MM.1S (cell line): ENCODE measurements at regions not wholly inside any gene's neighbourhood (a gene's known extent, or its start where the extent isn't known, plus 50 kb on each side); places are given as distances from the start of the nearest gene placed in this dataset.

Experiments used
- DNase-seq: peaks from one replicate; pipeline ENCODE4 v3.0.0-alpha.2; 2015
- H2AFZ ChIP-seq: fragments of 300-600 bp; sonication (generic); 2 replicates; pipeline ENCODE4 v1.6.0; 2016; ENCODE audit warnings: antibody characterized with exemption, low read length
- H3F3A ChIP-seq: fragments of 300-600 bp; sonication (generic); 2 replicates; pipeline ENCODE4 v1.6.1; 2016; ENCODE audit warnings: mild to moderate bottlenecking, antibody characterized with exemption, low read length, moderate library complexity, mixed read lengths; ENCODE audit not compliant: insufficient read depth
- H3K27ac ChIP-seq: fragments of 300-600 bp; sonication (generic); 2 replicates; pipeline ENCODE4 v1.5.1; 2016; ENCODE audit warnings: mild to moderate bottlenecking, low read length
- H3K27me3 ChIP-seq: fragments of 300-600 bp; sonication (generic); replicated peaks from 2 replicates; pipeline ENCODE4 v1.6.0; 2016; ENCODE audit warnings: low read length; ENCODE audit not compliant: insufficient read depth
- H3K36me3 ChIP-seq: fragments of 300-600 bp; sonication (generic); replicated peaks from 2 replicates; pipeline ENCODE4 v1.6.1; 2016; ENCODE audit warnings: mild to moderate bottlenecking, low read length, mixed read lengths; ENCODE audit not compliant: insufficient read depth
- H3K4me1 ChIP-seq: fragments of 300-600 bp; sonication (generic); 2 replicates; pipeline ENCODE4 v1.6.1; 2016; ENCODE audit warnings: low read length, mixed read lengths
- H3K4me2 ChIP-seq: fragments of 300-600 bp; sonication (generic); 2 replicates; pipeline ENCODE4 v1.6.0; 2016; ENCODE audit warnings: low read depth, low read length
- H3K4me3 ChIP-seq: fragments of 300-600 bp; sonication (generic); 2 replicates; pipeline ENCODE4 v1.5.1; 2016; ENCODE audit warnings: low read length, mixed read lengths
- H3K79me2 ChIP-seq: fragments of 300-600 bp; sonication (generic); 2 replicates; pipeline ENCODE4 v1.6.1; 2016; ENCODE audit warnings: mixed run types, low read length, mixed read lengths
- H3K9ac ChIP-seq: fragments of 300-600 bp; sonication (generic); 2 replicates; pipeline ENCODE4 v1.6.1; 2016; ENCODE audit warnings: low read length, mixed read lengths
- H3K9me2 ChIP-seq: fragments of 300-600 bp; sonication (generic); replicated peaks from 2 replicates; pipeline ENCODE4 v1.6.1; 2016; ENCODE audit warnings: mild to moderate bottlenecking, low read length, mixed read lengths; ENCODE audit not compliant: insufficient read depth
- H3K9me3 ChIP-seq: fragments of 300-600 bp; sonication (generic); replicated peaks from 2 replicates; pipeline ENCODE4 v1.6.1; 2016; ENCODE audit warnings: mild to moderate bottlenecking, low read length, mixed read lengths; ENCODE audit not compliant: insufficient read depth
- H4K20me1 ChIP-seq: fragments of 300-600 bp; sonication (generic); 2 replicates; pipeline ENCODE4 v1.6.1; 2016; ENCODE audit warnings: mild to moderate bottlenecking, low read length, moderate library complexity, mixed read lengths; ENCODE audit not compliant: insufficient read depth
- CTCF ChIP-seq: fragments of 300-600 bp; sonication (generic); IDR thresholded peaks from 2 replicates; pipeline ENCODE4 v1.5.1; 2016; ENCODE audit warnings: antibody characterized with exemption, low read length, mixed read lengths
- EZH2 ChIP-seq: fragments of 300-600 bp; sonication (generic); optimal IDR thresholded peaks from 2 replicates; pipeline ENCODE3; 2017; ENCODE audit warnings: low read depth, mild to moderate bottlenecking, antibody characterized with exemption, low read length, mixed read lengths
- EZH2phosphoT487 ChIP-seq: fragments of 300-600 bp; sonication (generic); IDR thresholded peaks from 2 replicates; pipeline ENCODE4 v1.6.1; 2018; ENCODE audit warnings: antibody characterized with exemption, low read length

GRCh38 chr11:76260296-76260925, 54.1 kb upstream of the WNT11 start:
- H3K9me2 ChIP-seq = no peaks in the 10 kb centered on the region
- no peaks in the 10 kb centered on the region for H3K79me2 ChIP-seq
- no peak overlapping the region for H3K9ac ChIP-seq
- H3K36me3 ChIP-seq = no peaks in the 10 kb centered on the region
- H3K27me3 ChIP-seq = no peaks in the 10 kb centered on the region; the same call in 1 of the 2 replicates
- no peaks in the 10 kb centered on the region for H3K9me3 ChIP-seq
- no peak overlapping the region for H3K27ac ChIP-seq
- no peak for DNase-seq
- no peaks in the 10 kb centered on the region for H3F3A ChIP-seq
- no peaks in the 10 kb centered on the region for H3K4me1 ChIP-seq
- H2AFZ ChIP-seq = no peak overlapping the region
- no peak overlapping the region for H3K4me3 ChIP-seq
- TF ChIP-seq EZH2 (no peak), CTCF (no peak), EZH2phosphoT487 (no peak)
- H3K4me2 ChIP-seq = no peak overlapping the region
- no peaks in the 10 kb centered on the region for H4K20me1 ChIP-seq

- Histone ChIP-seq H3K9me3 (no peaks in the 10 kb centered on the region), H3K4me1 (no peaks in the 10 kb centered on the region), H3K4me2 (no peak overlapping the region), H3K9ac (no peak overlapping the region), H3K36me3 (no peaks in the 10 kb centered on the region), H2AFZ (no peak overlapping the region), H3K4me3 (no peak overlapping the region), H3K79me2 (no peaks in the 10 kb centered on the region), H4K20me1 (no peaks in the 10 kb centered on the region), H3K9me2 (no peaks in the 10 kb centered on the region), H3F3A (no peaks in the 10 kb centered on the region), H3K27me3 (no peaks in the 10 kb centered on the region; the same call in 1 of the 2 replicates), H3K27ac (no peak overlapping the region)
- TF ChIP-seq CTCF = no peak
- DNase-seq = no peak
These were observed 53.1 kb upstream of the WNT11 start for GRCh38 chr11:76259299-76259908.

- Histone ChIP-seq H4K20me1 (no peaks in the 10 kb centered on the region), H3K9ac (no peak overlapping the region), H3K79me2 (no peaks in the 10 kb centered on the region), H3K4me3 (no peak overlapping the region), H3K4me2 (no peak overlapping the region), H3K27me3 (peaks cover 8% of the 10 kb centered on the region; the same call in 1 of the 2 replicates), H3F3A (no peaks in the 10 kb centered on the region), H3K36me3 (no peaks in the 10 kb centered on the region), H2AFZ (no peak overlapping the region), H3K4me1 (no peaks in the 10 kb centered on the region), H3K9me3 (no peaks in the 10 kb centered on the region), H3K9me2 (no peaks in the 10 kb centered on the region), H3K27ac (no peak overlapping the region)
- DNase-seq = no peak
- TF ChIP-seq EZH2 (no peak), CTCF (no peak), EZH2phosphoT487 (no peak)
These were observed 50.9 kb upstream of the WNT11 start for GRCh38 chr11:76257074-76257719.
